Ovary (tissue), 7 donors: ENCODE measurements at regions not wholly inside any gene's neighbourhood (a gene's known extent, or its start where the extent isn't known, plus 50 kb on each side); places are given as distances from the start of the nearest gene placed in this dataset.

Source experiments
- DNase-seq, 5 donors: peaks; one replicate each; pipeline ENCODE4 v3.0.0-alpha.2; 2019 to 2020
- H3K27ac ChIP-seq, 2 donors: fragments of 200-600 bp; one replicate each; pipeline versions ENCODE4 v1.5.1 to v1.8.0; 2019 to 2022
- H3K27me3 ChIP-seq: fragments of 200-600 bp; one replicate; pipeline ENCODE4 v1.8.0; 2022
- H3K36me3 ChIP-seq: fragments of 200-600 bp; sonication (generic); one replicate; pipeline ENCODE4 v1.5.1; 2019
- H3K4me1 ChIP-seq: one replicate; pipeline ENCODE4 v1.8.1; 2013; ENCODE audit warnings: mild to moderate bottlenecking, moderate library complexity; ENCODE audit not compliant: insufficient read depth
- H3K4me3 ChIP-seq: fragments of 200-600 bp; sonication (generic); one replicate; pipeline ENCODE4 v1.5.1; 2017
- H3K9me3 ChIP-seq, 2 donors: fragments of 200-600 bp in 1 of 2; sonication (generic) in 1 of 2; one replicate each; pipeline versions ENCODE4 v1.5.1 to v1.8.1; 2013 to 2019; ENCODE audit warnings: mild to moderate bottlenecking in 1 of 2, moderate library complexity in 1 of 2
- CTCF ChIP-seq, 3 donors: fragments of 450-650 bp in 2 of 3; fragments of 200-600 bp in 1 of 3; IDR thresholded peaks; one replicate each; pipeline versions ENCODE4 v1.5.1 to v1.8.0; 2016 to 2022; ENCODE audit warnings: antibody characterized with exemption in 3 of 3, mild to moderate bottlenecking in 1 of 3
- EP300 ChIP-seq: sonication (generic); formaldehyde crosslinking; IDR thresholded peaks from one replicate; pipeline ENCODE4 v1.6.1; 2017; ENCODE audit warnings: antibody characterized with exemption
- POLR2A ChIP-seq: fragments of 450-650 bp; IDR thresholded peaks from one replicate; pipeline ENCODE4 v1.6.1; 2017; ENCODE audit warnings: antibody characterized with exemption, mild to moderate bottlenecking, moderate library complexity
- WGBS, 3 donors: extraction: QIAGEN DNeasy Blood & Tissue Kit in 1 of 3; methylation state at CpG; one replicate each; pipeline versions ENCODE4 v1.1.5 to v1.1.7; 2013 to 2017; 5-methylcytosine and 5-hydroxymethylcytosine counted together
- intact Hi-C, 4 donors: fragments of 100-400 bp; cut with DNase I; formaldehyde crosslinking; loops; one replicate each; pipeline versions ENCODE4 v1.11.0 to v1.15.1; 2022 to 2023
- donor health status: DM: no; HTN: no; CAD: no; lungs with moderate emphysema.
- donor health status: DM: no; HTN: no; CAD: no.
- donor health status: Bipolar disorder and iron deficiency.
- donor health status: DM: no; HTN: no; CAD: no.
- donor health status: DM: yes; HTN: yes; CAD: no.

GRCh38 chr5:166293892-166294291 lies 1997.6 kb upstream of the WWC1 start:
- no peaks in the 10 kb centered on the region for H3K27me3 ChIP-seq
- H3K27ac ChIP-seq, result no peak overlapping the region
- WGBS, 3 donors, result 67 to 71% (median 68%) methylated on average over 5 of the region's 5 CpGs
- no peak for DNase-seq
- H3K36me3 ChIP-seq, result no peaks in the 10 kb centered on the region
- intact Hi-C loops, result no loop called here
- TF ChIP-seq POLR2A (no peak), CTCF (IDR thresholded peaks at IDR 0.05) (no peak), EP300 (no peak)
- H3K9me3 ChIP-seq, result no peaks in the 10 kb centered on the region
- no peaks in the 10 kb centered on the region for H3K4me1 ChIP-seq
- H3K4me3 ChIP-seq, result no peak overlapping the region

- intact Hi-C loops, result no loop called here
- no peak overlapping the region for H3K27ac ChIP-seq
- no peak for DNase-seq
- no peaks in the 10 kb centered on the region for H3K36me3 ChIP-seq
- 11 to 31% (median 14%) methylated on average over 5 of the region's 5 CpGs for WGBS, 3 donors
- H3K9me3 ChIP-seq, result no peaks in the 10 kb centered on the region
- H3K4me3 ChIP-seq, result no peak overlapping the region
- no peak for TF ChIP-seq POLR2A
- no peak for TF ChIP-seq EP300
- no peak for TF ChIP-seq CTCF (IDR thresholded peaks at IDR 0.05)
- no peaks in the 10 kb centered on the region for H3K4me1 ChIP-seq
- H3K27me3 ChIP-seq, result no peaks in the 10 kb centered on the region
These were observed 1989.3 kb upstream of the WWC1 start for GRCh38 chr5:166302166-166302565.

GRCh38 chr5:166317425-166317824 lies 1974.0 kb upstream of the WWC1 start:
- 78 to 80% (median 79%) methylated on average over 7 of the region's 7 CpGs for WGBS, 3 donors
- Histone ChIP-seq H3K27ac (no peak overlapping the region), H3K4me1 (no peaks in the 10 kb centered on the region)

GRCh38 chr5:166320920-166321480 lies 1970.4 kb upstream of the WWC1 start:
- TF ChIP-seq POLR2A (no peak), CTCF (IDR thresholded peaks at IDR 0.05) (no peak), EP300 (no peak)
- H3K27ac ChIP-seq, result no peak overlapping the region
- H3K4me3 ChIP-seq, result no peak overlapping the region
- no peaks in the 10 kb centered on the region for H3K36me3 ChIP-seq
- 88 to 92% (median 91%) methylated on average over 6 of the region's 6 CpGs for WGBS, 3 donors
- H3K27me3 ChIP-seq, result no peaks in the 10 kb centered on the region
- no peak for DNase-seq
- intact Hi-C loops, result no loop called here
- no peaks in the 10 kb centered on the region for H3K9me3 ChIP-seq
- no peaks in the 10 kb centered on the region for H3K4me1 ChIP-seq

More at GRCh38 chr5:166317425-166317824, 1974.0 kb upstream of the WWC1 start:
- DNase-seq, result no peak
- H3K36me3 ChIP-seq, result no peaks in the 10 kb centered on the region
- H3K27me3 ChIP-seq, result no peaks in the 10 kb centered on the region
- no peak overlapping the region for H3K4me3 ChIP-seq
- intact Hi-C loops, result no loop called here
- no peaks in the 10 kb centered on the region for H3K9me3 ChIP-seq
- TF ChIP-seq CTCF (IDR thresholded peaks at IDR 0.05), result no peak
- TF ChIP-seq POLR2A, result no peak
- TF ChIP-seq EP300, result no peak
